ENCODE measurements at regions not wholly inside any gene's neighbourhood (a gene's known extent, or its start where the extent isn't known, plus 50 kb on each side); places are given as distances from the start of the nearest gene placed in this dataset.

GRCh38 chr2:128545829-128546228, 227.2 kb upstream of the HS6ST1 start:
- Histone ChIP-seq H3K36me3 (ENCODE audit: control insufficient read depth, insufficient read depth, low read length) (no peaks in the 10 kb centered on the region), H3K4me2 (ENCODE audit: insufficient read depth, low read length) (no peak overlapping the region), H3K9ac (ENCODE audit: insufficient read depth in 1 of 2, low read depth in 2 of 2, low read length in 2 of 2) (no peak overlapping the region), H3K27me3 (ENCODE audit: control insufficient read depth in 2 of 2, insufficient read depth in 2 of 2, low read length in 2 of 2) (peaks cover 0 to 24% of the 10 kb centered on the region in 2 experiments; a peak in 2 of 5 replicates), H3K9me1 (ENCODE audit: control insufficient read depth, insufficient read depth, low read length) (no peaks in the 10 kb centered on the region), H4K20me1 (replicated peaks; ENCODE audit: control insufficient read depth, insufficient read depth, low read length) (no peaks in the 10 kb centered on the region; the same call in 1 of the 2 replicates), H3K27ac (ENCODE audit: extremely low read depth, low read depth, low read length) (no peak overlapping the region), H3K4me3 (no peak overlapping the region), H3K79me2 (ENCODE audit: control insufficient read depth, insufficient read depth, low read length) (no peaks in the 10 kb centered on the region), H3K9me3 (replicated peaks; ENCODE audit: control insufficient read depth, insufficient read depth, low read depth, low read length) (no peaks in the 10 kb centered on the region), H3K4me1 (replicated peaks in 1 of 2; ENCODE audit: control insufficient read depth in 2 of 2, insufficient read depth in 2 of 2, low read length in 2 of 2) (no peaks in the 10 kb centered on the region), H2AFZ (ENCODE audit: low read depth, low read length) (no peak overlapping the region)
- 3% methylated on average over 7 of the region's 7 CpGs for WGBS (ENCODE audit: insufficient coverage, low coverage, missing lambda C conversion rate)
- in situ Hi-C loops (cut with MboI) (no loop called here), intact Hi-C loops (cut with micrococcal nuclease) (no loop called here)
- no peak for FAIRE-seq
- DNase-seq (ENCODE audit: extremely low read depth in 1 of 4, low spot score in 3 of 4), result no peak
- ATAC-seq, result no peak
- CTCF ChIA-PET (ENCODE audit: low intra/inter-chr PET ratio), result no interaction called here
- TF ChIP-seq SRSF9 (IDR thresholded peaks at IDR 0.05; ENCODE audit: borderline replicate concordance, low read depth, low read length), result no peak
- no peak for TF ChIP-seq EP400 (IDR thresholded peaks at IDR 0.05)
- TF ChIP-seq NCOA1 (IDR thresholded peaks at IDR 0.05; ENCODE audit: low read depth), result no peak
- TF ChIP-seq CGGBP1 (CRISPR knock-in tag; IDR thresholded peaks at IDR 0.05), result no peak
- POLR2A ChIA-PET, result interaction anchor here (0.6 kb wide), 1 partner anchor 496 kb away, joined by 3 read pairs; no protein-coding TSS in a partner anchor
- no TSS peak for BruUV-seq (replicated peaks)

- Histone ChIP-seq H3K4me2 (ENCODE audit: insufficient read depth, low read length) (no peak overlapping the region), H3K27ac (ENCODE audit: extremely low read depth, low read depth, low read length) (no peak overlapping the region), H3K27me3 (ENCODE audit: control insufficient read depth in 2 of 2, insufficient read depth in 2 of 2, low read length in 2 of 2) (peaks cover 3 to 40% of the 10 kb centered on the region in 2 experiments; a peak in 3 of 5 replicates), H2AFZ (ENCODE audit: low read depth, low read length) (no peak overlapping the region), H3K36me3 (ENCODE audit: control insufficient read depth, insufficient read depth, low read length) (no peaks in the 10 kb centered on the region), H3K4me1 (replicated peaks in 1 of 2; ENCODE audit: control insufficient read depth in 2 of 2, insufficient read depth in 2 of 2, low read length in 2 of 2) (no peaks in the 10 kb centered on the region), H3K9ac (ENCODE audit: insufficient read depth in 1 of 2, low read depth in 2 of 2, low read length in 2 of 2) (no peak overlapping the region), H3K9me3 (replicated peaks; ENCODE audit: control insufficient read depth, insufficient read depth, low read depth, low read length) (no peaks in the 10 kb centered on the region), H3K9me1 (ENCODE audit: control insufficient read depth, insufficient read depth, low read length) (no peaks in the 10 kb centered on the region), H3K79me2 (ENCODE audit: control insufficient read depth, insufficient read depth, low read length) (no peaks in the 10 kb centered on the region), H3K4me3 (no peak overlapping the region), H4K20me1 (replicated peaks; ENCODE audit: control insufficient read depth, insufficient read depth, low read length) (no peaks in the 10 kb centered on the region; the same call in 1 of the 2 replicates)
- BruUV-seq (replicated peaks), result no TSS peak
- POLR2A ChIA-PET, result no interaction called here
- in situ Hi-C loops (cut with MboI), result no loop called here
- DNase-seq (ENCODE audit: extremely low read depth in 1 of 4, low spot score in 3 of 4) (no peak), ATAC-seq (no peak), FAIRE-seq (no peak)
- TF ChIP-seq TAF15 (IDR thresholded peaks at IDR 0.05; ENCODE audit: low read depth, low read length) (no peak), EWSR1 (IDR thresholded peaks at IDR 0.05; ENCODE audit: borderline replicate concordance, low read depth, partially characterized antibody) (no peak), SP2 (IDR thresholded peaks at IDR 0.05; ENCODE audit: extremely low read depth, low read depth, low read length, poor library complexity, severe bottlenecking) (no peak), ZNF764 (CRISPR knock-in tag; IDR thresholded peaks at IDR 0.05; ENCODE audit: low read depth) (no peak), MBD1 (CRISPR knock-in tag; IDR thresholded peaks at IDR 0.05) (no peak), PCBP2 (IDR thresholded peaks at IDR 0.05; ENCODE audit: low read depth, low read length, poor library complexity, severe bottlenecking) (no peak)
- TF ChIP-seq, protein P1, sequence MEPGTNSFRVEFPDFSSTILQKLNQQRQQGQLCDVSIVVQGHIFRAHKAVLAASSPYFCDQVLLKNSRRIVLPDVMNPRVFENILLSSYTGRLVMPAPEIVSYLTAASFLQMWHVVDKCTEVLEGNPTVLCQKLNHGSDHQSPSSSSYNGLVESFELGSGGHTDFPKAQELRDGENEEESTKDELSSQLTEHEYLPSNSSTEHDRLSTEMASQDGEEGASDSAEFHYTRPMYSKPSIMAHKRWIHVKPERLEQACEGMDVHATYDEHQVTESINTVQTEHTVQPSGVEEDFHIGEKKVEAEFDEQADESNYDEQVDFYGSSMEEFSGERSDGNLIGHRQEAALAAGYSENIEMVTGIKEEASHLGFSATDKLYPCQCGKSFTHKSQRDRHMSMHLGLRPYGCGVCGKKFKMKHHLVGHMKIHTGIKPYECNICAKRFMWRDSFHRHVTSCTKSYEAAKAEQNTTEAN (CRISPR knock-in tag; IDR thresholded peaks at IDR 0.05), result no peak
- CTCF ChIA-PET (ENCODE audit: low intra/inter-chr PET ratio), result no interaction called here
- WGBS (ENCODE audit: insufficient coverage, low coverage, missing lambda C conversion rate), result 7% methylated on average over 3 of the region's 3 CpGs
- intact Hi-C loops (cut with micrococcal nuclease), result no loop called here
Measured at GRCh38 chr2:128547667-128548066, 229.0 kb upstream of the HS6ST1 start.
